Astrocyte of the spinal cord (primary cell): ENCODE measurements at regions not wholly inside any gene's neighbourhood (a gene's known extent, or its start where the extent isn't known, plus 50 kb on each side); places are given as distances from the start of the nearest gene placed in this dataset.
A peak's percentile ranks its signal among the peaks of the same experiment; 100 is the strongest.

Experiments used
- DNase-seq: peaks from one replicate; pipeline ENCODE4 v3.0.0; 2011; ENCODE audit warnings: low read depth, low spot score
- H3K4me3 ChIP-seq: 2 replicates; pipeline ENCODE4 v1.5.1; 2011; ENCODE audit warnings: low read depth, mild to moderate bottlenecking, low read length, moderate library complexity
- in situ Hi-C: cut with HindIII; loops from 2 replicates; pipeline ENCODE4 v1.10.0; 2017; ENCODE audit warnings: low sequenced_read_pairs
- TF ChIP-seq, protein P1 (sequence below): IDR thresholded peaks from 2 replicates; pipeline ENCODE4 v1.5.1; 2012; ENCODE audit warnings: low read depth, mild to moderate bottlenecking, low read length, inconsistent platforms

DNA sequence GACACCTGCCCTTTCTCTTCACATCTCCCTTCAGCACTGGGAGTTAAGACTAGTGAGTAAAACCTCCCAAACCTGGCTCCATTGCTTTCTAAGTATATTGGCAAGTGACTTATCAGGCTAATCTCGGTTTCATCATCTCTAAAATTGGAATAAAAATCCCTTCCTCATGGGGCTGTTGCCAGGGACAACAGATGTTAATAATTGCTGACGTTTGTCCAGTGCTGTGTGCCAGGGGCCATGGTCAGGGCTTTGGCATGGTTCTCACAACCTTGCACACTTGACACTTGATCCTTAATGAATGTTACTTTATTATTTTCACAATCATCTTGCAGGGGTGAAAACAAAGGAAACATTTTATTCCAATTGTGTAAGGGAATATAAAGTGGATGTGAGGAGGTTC is 1262.0 kb upstream of the WWC1 start:
- in situ Hi-C loops, result no loop called here
- TF ChIP-seq, protein P1, sequence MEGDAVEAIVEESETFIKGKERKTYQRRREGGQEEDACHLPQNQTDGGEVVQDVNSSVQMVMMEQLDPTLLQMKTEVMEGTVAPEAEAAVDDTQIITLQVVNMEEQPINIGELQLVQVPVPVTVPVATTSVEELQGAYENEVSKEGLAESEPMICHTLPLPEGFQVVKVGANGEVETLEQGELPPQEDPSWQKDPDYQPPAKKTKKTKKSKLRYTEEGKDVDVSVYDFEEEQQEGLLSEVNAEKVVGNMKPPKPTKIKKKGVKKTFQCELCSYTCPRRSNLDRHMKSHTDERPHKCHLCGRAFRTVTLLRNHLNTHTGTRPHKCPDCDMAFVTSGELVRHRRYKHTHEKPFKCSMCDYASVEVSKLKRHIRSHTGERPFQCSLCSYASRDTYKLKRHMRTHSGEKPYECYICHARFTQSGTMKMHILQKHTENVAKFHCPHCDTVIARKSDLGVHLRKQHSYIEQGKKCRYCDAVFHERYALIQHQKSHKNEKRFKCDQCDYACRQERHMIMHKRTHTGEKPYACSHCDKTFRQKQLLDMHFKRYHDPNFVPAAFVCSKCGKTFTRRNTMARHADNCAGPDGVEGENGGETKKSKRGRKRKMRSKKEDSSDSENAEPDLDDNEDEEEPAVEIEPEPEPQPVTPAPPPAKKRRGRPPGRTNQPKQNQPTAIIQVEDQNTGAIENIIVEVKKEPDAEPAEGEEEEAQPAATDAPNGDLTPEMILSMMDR, result no peak
- H3K4me3 ChIP-seq, result no peak overlapping the region
- no peak for DNase-seq

DNA sequence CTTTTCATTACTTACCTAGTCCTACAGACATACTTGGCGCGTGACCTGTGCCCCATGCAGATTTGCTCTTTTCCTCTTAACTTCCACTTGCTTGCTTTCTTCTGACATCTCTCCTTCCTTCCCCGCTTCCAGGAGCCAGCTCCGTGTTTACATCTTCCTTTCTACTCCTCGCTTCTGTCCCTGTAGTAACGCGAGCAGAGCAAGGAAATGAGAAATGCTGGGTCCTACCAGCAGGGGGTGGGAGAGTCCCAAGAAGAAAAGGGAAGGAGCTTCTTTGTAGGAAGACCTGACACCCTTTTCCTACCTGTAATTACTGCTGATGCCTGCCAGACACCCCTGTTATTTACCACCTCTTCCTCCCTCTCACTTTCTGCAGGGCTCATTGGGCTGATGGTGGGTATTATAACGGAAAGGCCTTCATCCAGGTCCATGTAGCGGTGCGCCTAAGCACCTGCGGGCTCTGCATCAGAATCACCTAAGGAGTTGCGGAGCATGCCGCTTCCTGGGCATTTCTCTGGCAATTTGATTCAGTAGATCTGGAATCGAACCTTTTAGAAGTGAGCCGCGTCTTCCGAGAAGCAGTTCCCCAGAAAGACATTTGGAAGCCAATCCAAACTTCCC is 1260.8 kb upstream of the WWC1 start:
- no peak for DNase-seq
- H3K4me3 ChIP-seq, result no peak overlapping the region
- in situ Hi-C loops, result no loop called here
- TF ChIP-seq, protein P1, result peak; percentile 20

DNA sequence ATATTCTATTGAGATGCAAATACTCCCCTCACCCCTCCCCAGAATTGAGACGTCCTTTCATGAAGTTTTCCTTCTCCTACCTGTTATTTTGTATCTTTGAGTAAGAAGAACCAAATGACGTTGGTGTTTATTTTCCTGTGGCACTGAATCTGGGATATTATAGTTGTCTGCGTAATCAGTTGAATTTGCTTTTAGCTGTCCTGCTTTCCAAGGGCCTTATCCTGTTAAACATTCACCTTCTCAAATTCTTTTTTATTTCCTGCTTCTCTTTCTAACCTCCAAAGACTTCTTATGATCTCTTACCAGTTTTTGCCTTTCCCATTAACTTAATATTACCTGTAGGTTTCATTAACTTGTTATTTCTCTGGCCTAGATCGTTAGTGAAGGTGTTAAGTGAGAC is 1254.9 kb upstream of the WWC1 start:
- in situ Hi-C loops, result no loop called here
- no peak overlapping the region for H3K4me3 ChIP-seq
- DNase-seq, result no peak
- TF ChIP-seq, protein P1, result no peak

DNA sequence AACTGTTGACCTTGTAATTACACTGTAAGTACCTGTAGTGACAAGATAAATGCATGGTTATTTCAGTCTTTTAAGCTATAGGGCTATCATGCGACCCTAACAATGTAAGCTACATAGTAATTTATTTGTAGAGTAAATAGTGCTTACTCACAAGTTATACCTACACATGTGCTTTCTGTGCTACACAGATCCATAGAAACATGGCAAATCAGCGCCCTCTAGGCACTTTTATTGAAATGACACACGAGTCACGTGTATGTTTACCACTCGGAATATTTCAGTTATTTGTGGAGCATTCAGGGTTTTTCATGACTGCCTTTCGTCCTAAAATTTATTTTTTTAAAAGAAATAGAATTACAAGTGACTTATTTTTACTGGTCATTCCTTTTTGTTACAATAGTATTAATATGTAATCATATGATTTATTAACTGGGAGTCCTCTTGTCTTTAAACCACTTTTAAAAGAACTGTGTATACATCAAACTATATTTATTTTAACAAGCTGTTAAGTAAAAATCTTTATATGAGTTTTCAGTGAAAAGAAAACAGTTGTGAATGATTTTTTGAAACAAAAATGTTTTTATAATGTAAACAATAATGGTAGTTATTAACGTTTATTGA is 1242.3 kb upstream of the WWC1 start:
- in situ Hi-C loops, result no loop called here
- TF ChIP-seq, protein P1, result peak; percentile 50
- no peak overlapping the region for H3K4me3 ChIP-seq
- DNase-seq, result peak; percentile 53

DNA sequence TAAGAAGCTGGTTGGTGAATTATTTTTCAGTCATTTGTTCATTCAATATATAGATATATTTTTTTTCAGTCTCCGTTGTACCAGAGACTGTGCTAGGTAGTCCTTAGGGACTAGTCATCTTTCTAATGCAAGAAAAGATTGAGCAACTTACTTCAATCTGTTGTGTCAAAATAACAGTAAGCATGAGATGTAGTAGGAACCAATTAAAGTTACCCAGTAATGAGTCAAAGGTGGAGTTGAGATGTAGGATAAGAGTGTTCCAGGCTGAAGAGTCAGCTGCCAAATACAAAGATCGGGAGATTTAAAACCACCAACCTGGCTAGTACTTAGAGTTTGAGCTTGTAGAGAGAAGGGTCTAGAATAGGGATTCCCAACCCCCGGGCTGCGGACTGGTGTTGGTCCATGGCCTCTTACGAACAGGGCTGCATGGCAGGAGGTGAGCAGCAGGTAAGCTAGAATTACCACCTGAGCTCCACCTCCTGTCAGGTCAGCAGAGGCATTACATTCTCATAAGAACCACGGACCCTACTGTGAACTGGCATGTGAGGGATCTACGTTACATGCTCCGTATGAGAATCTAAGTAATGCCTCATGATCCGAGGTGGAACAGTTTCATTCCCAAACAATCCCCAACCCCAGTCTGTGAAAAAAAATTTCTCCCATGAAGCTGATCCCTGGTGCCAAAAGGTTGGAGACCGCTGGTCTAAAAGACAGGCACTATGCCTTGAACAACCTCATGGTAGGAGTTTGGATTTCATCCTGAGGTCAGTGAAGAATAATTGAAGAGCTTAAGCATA is 1241.5 kb upstream of the WWC1 start:
- in situ Hi-C loops, result no loop called here
- no peak overlapping the region for H3K4me3 ChIP-seq
- DNase-seq, result no peak
- TF ChIP-seq, protein P1, result no peak

DNA sequence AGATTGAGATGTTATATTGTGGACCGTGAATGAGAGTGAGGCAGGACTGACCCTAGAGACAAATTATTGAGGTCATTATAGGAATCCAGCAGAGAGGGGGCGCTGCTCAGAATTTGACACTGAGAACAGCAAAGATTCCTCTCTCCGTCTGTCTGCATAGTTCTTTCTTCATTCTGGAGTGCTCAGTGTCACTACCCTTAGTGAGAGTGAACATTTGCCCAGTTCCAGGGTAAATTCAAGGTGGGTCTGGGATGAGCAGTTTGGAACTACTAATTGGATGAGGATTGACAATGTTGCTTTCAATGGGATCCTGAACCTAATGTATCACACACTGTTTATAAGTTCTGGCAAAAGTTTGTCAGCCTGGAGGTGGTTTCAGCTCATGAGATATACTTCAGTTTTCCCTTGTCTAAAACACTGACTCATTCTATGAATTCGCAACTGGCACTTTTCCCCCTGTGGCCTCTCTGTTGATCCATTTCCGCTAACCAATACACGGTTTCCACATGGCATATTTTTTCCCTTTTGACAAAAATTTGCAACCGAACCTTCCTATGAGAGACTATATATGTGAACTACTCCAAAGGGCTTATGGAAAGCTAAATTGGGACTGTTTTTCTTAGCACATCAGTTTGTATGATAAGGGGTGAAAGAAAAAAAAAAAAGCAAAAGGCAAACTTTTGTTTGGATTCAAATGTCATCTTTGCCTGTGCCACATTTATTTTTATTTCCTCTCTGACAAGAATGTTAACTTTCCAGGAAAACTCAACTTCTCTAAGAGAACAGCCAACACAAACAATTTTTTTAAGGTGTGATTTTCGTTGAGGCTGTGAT is 1240.7 kb upstream of the WWC1 start:
- TF ChIP-seq, protein P1, result no peak
- DNase-seq, result no peak
- in situ Hi-C loops, result no loop called here
- H3K4me3 ChIP-seq, result no peak overlapping the region
